GM21825 (cell line): ENCODE measurements at regions not wholly inside any gene's neighbourhood (a gene's known extent, or its start where the extent isn't known, plus 50 kb on each side); places are given as distances from the start of the nearest gene placed in this dataset.
"Not testable (repeated sequence)": the region's sequence is repeated elsewhere in the genome, so short reads cannot be mapped to it uniquely, and the experiment has no call there.

Experiments
- ATAC-seq: cut with Tn5 transposase; IDR thresholded peaks from one replicate; pipeline ENCODE4 v1.9.1; 2021; ENCODE audit warnings: mild to moderate bottlenecking, moderate library complexity; ENCODE audit not compliant: unreplicated experiment

DNA sequence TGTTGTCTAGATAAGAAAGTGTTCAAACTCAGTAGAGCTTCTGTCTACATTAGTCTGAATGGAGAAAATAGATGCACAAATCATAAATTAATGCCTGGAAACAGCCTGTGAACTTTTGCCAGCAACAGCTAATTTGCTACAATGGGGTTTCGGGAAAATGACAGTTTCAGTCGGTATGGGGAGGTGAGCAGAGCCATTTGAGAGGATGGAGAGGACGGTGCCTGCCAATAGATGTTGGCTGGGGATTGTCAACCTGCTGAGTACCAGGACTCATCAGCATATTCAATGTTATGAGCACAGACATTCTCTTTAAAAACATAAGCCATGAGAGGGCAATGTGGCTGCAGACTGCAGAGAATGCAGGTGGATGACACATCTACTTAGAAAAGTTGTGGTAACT lies 230.3 kb upstream of the PCDH18 start:
- ATAC-seq, result no peak

DNA sequence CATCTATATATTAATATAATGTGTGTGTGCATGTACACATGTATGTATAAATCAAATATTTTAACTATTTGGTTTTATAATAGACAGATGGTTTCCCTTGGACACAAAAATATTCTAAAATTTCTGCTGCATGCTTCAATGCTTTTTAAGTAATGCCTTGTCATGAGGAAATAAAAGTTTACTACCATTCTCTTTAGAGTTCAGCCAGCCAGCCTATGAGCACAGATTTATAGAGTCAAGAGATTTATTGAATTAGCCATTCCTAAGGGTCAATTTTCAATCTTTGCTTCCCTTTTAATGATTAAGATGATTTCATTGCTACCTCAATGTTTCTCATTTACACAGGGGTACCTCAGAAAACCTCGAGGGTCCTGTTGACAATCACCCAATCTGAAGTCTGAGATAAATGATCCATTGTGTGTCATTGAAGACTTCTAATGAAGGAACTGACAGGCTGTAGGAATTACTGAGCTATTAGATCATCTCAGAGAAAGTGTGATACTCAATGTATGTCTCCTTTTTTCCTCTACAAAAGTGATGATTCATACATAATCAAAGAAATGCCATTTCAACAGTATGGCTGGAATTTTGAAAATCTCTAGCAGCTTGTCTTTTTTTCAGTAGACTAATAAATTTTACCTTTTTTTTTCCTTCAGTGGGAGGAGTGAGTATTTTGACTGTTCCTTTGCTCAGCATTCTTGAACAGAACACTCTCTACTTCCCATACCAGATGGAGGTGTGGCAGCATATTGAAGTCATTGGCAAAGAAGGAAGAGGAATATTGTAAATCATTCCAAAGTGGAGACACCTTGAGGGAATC lies 222.6 kb upstream of the PCDH18 start:
- no peak for ATAC-seq

DNA sequence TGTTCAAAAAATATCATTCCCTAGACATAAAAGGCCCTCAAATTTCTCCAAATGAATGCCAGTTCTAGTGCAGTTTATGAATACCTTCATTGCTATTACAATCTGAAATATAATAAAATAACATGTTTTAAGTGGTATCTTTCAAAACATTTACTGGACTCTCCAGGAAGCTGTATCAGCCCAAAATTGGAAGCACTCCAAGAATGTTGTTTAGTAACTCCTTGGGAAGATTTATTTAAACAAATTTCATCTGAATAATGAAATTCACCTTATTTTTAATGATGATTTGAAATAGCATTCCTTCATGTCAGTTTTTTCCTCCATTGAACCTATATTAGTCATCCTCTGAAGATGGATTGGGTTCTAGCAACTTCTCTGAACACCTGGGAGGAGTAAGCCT lies 217.2 kb upstream of the PCDH18 start:
- ATAC-seq, result no peak

DNA sequence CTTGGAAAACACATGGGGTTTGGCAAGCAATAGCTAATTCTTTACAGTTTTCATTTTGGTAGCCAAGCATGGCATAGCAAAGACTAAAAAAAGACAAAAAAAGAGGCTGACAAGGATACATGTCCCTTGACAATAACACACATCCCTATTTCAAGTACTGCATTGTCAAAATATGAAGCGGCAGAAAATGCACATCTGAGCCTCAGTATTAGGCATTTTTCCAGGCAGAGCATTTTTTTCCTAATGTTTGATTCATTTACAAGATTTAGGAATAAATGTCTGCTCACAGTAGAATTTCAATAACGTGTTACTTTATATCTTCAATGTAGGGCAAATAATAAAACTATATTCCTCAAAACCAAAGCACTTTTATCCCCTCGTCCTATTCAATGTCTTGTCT lies 216.3 kb upstream of the PCDH18 start:
- no peak for ATAC-seq

DNA sequence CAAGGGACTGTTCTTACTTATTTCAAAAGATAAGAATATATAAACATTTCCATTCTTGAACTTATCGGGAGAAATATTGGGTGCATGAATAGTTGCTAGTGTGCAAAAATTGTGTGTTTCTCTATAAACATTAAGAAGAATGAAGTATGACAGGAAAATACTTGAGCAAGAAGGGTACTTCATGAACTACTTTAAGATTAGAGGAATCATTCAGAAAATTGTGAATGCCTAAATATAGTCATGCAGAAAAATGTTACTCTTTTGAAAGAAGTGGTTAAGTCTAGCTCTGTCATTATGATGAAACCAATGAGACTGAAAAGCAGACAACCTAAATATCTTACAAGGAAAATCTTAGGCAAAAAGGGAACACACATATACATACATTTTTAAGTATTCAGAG lies 207.8 kb upstream of the PCDH18 start:
- no peak for ATAC-seq

DNA sequence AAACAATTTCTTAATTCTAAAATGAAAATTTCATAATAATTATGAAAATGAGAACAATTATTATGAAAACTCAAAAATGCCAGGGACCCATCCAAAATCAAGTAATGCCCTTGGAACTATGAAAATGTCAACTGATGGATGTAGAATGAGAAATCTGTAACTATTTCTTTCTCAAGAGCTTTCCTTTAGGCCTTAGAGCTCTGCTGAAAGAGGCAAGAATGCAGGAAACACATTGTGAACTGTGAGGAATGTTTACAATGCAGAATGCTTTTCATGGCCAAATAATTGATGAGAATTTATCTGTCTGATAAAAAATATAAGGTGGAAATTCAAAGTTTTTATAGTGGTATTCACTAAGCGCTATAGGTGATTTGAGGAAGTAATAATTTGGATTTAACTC lies 207.1 kb upstream of the PCDH18 start:
- ATAC-seq, result no peak

DNA sequence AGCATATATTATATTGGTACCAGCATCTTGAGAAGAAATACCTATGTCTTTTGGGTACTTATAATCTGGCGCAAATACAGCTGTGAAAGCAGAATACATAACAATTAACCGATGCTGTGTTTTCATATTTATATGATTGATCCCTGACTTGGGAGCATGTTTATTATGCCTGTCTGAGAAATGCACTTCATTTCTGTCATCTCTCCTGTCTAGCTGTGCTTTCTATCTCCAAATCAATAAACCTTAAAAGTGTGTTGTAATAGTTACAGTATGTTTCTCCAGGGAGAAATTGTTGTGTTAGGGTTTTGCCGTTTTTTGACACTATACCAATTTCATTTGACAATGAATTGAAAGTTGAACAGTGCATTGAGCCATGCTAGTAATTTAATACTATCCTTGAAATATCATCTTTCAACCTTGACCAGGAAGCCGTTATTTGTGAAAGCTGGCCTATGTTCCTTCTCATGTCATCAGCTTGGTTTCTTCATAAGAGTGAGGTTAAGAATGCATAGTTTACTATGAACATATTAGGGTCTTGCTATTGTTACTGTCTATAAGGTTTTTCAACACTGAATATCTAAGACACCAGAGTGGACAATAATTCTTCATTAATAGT lies 206.2 kb upstream of the PCDH18 start:
- ATAC-seq, result no peak

DNA sequence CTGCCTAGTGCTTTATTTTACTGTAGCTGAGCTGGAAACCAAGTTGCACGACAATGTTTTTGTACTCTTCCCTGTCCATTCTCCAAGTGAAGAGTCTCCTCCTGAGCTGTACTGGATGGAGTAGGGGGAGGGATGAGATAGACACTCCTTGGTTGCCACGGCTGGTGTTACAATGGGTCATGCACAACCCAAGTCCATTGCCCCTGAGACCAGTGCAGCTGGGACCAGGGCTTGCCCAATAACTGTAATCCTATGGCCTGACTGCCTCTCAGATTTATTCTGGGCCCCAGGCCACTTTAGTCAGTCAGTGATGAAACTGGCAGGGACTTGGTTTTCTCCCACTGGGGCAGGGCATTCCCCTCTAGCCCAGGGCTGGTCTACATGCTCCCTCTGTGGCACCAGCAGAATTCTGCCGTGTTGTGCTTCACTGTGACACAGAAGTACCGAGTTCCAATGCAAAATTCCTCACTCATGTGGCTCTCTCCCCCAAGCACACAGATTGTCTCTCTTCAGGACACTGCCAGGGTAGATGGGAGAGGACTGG lies 203.3 kb upstream of the PCDH18 start:
- ATAC-seq, result no peak

DNA sequence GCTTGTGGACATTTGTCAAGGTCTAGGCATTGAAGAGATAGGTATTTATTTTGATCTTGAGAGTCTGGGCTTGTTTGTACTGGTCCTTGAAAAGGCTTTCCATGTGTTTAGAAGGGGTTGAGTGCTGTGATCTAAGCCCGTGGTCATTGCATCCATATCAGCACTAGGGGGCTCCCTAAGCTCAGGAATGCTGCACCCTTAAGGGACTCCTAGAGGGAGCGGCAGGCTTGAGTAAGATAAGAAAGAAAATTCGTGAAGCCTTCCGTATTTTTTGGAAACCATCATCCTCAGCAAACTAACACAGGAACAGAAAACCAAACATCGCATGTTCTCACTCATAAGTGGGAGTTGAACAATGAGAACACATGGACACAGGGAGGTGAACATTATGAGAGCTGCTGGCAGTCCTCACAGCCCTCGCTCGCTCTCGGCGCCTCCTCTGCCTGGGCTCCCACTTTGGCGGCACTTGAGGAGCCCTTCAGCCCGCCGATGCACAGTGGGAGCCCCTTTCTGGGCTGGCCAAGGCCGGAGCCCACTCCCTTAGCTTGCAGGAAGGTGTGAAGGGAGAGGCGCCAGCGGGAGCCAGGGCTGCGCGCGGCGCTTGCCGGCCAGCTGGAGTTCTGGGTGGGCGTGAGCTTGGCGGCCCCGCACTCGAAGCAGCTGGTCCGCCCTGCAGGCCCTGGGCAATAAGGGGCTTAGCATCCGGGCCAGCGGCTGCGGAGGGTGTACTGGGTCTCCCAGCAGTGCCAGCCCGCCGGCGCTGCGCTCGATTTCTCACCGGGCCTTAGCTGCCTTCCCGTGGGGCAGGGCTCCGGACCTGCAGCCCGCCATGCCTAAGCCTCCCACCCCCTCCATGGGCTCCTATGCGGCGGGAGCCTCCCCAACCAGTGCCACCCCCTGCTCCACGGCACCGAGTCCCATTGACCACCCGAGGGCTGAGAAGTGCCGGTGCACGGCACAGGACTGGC lies 201.2 kb upstream of the PCDH18 start:
- ATAC-seq, result not testable (repeated sequence)

DNA sequence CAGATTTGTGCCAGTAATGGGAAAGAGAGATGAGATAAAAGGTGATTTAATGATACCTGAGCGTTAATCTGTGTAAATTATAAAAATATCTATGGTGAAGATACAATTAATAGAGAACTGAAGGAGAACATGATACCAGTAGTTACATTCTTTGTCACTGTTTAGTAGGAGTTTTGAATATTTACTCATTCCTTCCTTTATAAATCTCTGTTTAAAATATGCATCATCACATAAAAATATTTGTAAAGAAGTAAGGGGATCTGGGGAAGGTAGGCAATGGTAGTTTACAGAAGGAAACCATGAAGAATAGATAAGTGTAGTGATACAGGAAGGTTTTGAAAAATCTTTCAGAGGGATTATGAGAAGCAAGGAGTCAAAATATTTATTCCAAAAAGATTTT lies 190.6 kb upstream of the PCDH18 start:
- no peak for ATAC-seq

DNA sequence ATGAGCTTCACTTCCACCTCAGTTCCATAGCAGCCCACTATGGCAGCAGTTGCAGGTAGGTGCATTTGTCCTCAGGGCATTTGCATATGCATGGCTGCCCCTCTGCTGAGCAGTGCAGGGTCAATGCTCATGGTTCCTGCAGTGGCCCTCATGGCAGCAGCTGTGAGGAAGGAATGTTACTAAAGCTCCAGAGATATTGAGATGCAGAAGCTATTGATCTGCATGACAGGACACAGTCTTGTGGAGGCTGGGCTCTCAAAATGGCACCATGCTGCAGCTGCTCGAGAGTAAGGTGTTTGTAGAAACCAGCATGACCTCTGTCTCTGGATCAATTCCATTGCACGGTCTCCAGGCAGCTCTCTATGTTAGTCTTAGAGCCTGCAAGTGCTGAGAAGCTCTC lies 179.2 kb upstream of the PCDH18 start:
- ATAC-seq, result no peak

DNA sequence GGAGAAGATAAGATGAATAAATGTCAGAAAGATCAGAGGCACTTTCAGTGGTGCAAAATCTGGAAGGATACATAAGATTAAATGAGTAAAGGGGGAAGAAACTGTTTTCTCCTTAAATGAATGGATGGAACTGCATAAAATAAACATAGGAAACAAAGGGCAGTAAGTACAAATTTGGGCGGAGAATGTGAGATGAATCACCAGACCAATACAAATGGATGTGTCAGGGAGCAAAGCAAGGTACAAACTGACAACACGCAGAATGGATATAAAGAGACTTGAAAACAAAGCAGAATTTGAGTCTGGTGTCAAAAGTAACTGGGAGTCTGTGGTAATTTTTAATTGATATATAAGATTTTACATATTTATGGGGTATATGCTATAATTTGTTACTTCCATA lies 175.3 kb upstream of the PCDH18 start:
- ATAC-seq, result no peak

DNA sequence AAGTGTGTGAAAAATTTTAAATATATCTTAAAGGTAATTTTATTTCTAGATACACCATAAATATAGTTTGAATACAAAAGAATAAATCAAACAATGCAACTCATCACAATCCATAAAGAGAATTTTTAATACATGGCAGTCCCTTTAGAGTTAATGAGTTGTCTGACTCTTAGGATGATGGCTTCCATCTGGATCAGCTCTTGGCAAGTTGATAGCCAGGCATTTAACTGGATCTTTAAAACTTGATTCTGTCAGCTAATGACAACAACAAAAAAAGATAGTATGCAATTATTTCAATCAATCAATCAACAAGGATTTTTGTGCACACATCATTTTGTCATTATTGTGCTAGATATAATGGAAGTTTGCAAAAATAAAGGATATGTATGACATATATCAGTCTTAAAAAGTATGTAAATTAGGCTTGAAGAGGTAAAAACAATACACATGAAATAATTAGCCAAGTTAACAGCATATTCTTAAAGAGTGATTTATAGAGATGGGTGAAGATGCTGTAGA lies 174.9 kb upstream of the PCDH18 start:
- ATAC-seq, result no peak

DNA sequence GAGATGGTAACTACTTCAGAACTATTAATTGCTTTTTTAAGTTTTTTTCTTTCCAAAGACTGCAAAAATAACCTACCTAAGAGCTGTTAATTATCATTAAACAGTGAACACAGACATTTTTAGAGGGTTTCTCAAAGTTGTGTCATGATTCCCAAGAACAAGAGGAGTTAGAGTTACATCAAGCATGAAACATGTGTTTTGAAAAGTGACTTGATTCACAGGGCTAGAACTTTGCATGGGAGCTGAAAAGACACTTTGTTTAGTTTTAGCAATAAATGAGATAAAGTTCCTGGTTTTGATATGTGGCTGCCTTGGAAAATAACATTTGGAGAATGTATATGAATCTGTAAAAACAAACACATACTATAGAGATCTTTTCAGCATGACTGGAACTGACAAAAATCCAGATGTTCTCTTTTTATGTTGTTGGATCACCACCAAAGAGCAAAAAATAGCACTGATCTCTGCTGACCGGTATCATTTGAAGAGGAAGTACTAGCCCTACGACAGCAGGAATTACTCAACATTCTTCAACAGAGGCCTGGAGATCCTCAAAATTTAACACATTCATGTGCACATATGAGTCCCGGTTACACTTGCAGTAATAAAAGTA lies 173.0 kb upstream of the PCDH18 start:
- no peak for ATAC-seq

DNA sequence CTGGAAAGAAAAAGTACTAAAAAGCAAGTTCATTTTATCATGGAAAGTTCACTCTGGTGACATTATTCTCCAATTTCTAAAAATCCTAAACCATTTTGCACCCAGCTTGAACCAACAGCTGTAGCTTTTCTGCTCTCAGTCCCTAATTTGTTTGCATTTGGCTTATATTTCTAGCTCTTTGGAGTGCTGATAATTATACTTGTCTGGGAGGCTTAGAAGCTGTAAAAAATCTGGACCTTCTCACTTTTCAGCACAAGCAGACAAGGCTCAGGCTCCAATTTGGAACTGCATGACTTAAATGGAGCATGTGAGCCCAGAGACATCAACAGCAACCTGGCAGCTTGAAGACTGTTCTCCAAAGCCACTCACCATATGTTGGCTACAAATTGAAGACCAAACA lies 170.9 kb upstream of the PCDH18 start:
- no peak for ATAC-seq

DNA sequence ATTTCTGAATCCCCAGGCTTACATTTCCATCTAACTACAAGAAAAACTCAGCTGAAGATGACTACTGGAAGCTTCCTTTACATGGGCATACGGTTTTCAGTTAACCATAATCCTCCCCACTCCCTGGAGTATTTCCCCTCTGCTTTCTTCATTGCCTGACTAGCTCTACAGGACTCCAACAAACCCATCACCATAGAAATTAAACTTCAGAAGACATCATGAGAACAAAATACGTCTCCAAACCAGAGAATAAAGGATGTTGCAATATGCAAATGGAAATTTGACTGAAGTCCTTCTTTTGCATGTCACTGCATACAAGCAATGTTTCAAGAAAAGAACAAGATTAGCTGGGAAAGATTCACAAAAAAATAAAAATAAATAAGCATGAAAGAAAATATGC lies 170.2 kb upstream of the PCDH18 start:
- ATAC-seq, result no peak

DNA sequence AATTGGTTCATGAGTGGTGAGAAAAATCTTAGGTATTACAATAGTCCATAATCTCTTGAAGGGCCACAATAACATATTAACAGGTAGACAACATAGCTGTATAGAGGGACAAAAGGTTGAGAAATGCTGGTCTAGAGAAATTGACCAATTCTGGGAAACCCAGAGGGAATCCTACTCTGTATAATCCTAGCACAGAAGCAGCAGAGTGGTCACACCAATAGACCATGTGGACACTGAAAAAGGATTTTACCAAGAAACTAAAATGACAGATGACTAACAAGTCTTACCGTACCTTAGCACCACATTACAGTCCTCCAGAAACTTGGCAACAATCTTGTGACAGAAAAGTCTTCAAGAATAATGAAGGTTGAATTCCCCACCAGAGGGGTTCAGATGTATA lies 169.1 kb upstream of the PCDH18 start:
- no peak for ATAC-seq

DNA sequence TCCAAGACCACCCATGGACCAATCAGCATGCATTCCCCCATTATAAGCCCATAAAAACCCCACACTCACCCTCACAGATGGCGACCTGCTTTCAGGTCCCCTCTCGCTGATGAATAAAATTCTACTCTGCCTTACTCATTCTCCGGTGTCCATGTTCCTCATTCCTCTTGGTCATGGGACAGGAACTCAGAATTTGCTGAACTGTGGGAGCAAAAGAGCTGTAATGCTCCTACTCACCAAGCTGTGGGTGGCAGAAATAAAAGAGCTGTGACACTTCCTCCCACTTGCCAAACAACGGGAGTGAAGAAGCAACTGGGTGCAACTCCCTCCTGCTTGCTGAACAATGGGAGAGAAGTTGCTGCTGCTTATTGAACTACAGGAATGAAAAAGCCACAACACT lies 168.5 kb upstream of the PCDH18 start:
- no peak for ATAC-seq

DNA sequence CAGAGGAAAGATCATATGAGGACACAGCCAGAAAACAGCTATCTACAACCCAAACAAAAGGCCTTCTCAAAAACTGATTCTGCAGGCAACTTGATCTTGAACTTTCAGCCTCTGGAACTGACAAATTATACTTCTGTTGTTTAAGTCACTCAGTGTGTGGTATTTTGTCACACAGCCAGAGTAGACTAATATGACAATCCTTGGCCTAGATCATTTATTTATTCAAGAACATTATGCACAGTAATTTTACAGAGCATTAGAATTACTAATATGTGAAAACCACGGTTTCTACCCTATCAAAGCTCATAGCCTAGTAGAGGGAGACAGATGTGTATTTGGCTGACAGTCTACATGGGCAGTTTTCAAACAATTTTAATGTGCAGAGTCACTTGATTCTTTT lies 167.8 kb upstream of the PCDH18 start:
- ATAC-seq, result no peak

DNA sequence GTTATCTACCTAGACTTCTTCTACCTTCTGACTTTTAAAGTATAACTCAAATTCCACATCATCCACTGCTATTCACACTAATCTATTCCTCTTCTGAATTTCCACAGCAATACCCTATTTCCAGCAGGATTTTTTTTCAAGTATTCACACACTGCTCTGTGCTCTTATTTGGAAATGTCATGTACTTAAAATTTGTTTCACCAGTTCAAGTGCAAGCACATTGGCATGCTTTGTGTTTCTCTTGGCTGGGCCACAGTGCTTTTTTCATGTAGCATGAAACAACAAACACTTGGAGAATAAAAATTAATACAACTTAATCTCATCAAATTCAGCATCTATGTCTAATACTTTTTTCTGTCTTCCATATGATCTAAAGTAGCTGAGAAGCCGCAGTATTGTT lies 161.8 kb upstream of the PCDH18 start:
- ATAC-seq, result no peak

DNA sequence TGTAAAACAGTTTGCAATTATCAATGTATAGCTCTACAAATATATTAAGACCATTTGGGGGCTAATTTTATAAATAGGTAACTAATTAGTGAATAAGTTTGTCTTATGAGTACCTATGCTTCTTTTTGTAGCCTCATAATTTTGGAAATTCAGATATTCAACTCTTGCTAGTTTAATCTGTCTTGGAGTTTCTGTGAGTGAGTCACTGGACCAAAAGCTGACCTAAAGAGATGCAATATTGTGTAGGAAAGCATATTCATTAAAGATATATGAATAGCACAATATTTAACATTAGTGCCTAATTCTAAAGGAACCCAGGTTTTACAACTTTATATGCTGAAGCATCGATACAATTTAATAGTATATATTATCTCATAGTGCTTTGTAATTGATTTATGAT lies 161.3 kb upstream of the PCDH18 start:
- ATAC-seq, result no peak
